Neural cell (in vitro differentiated cells): ENCODE measurements at regions not wholly inside any gene's neighbourhood (a gene's known extent, or its start where the extent isn't known, plus 50 kb on each side); places are given as distances from the start of the nearest gene placed in this dataset.

ENCODE experiments used
- EZH2 ChIP-seq: fragments of 200-600, 300-800 bp; shearing (Covaris generic), sonication (generic); IDR thresholded peaks from 2 replicates; pipeline ENCODE4 v1.6.1; 2014; ENCODE audit warnings: antibody characterized with exemption, low read length, borderline replicate concordance, mild to moderate bottlenecking; ENCODE audit not compliant: insufficient read depth, poor library complexity, severe bottlenecking
- POLR2AphosphoS5 ChIP-seq: IDR thresholded peaks from 2 replicates; pipeline ENCODE4 v1.6.1; 2012
- TF ChIP-seq, protein P1 (sequence below): fragments of 450-650 bp; IDR thresholded peaks from 2 replicates; pipeline ENCODE4 v1.5.1; 2014; ENCODE audit warnings: antibody characterized with exemption, mild to moderate bottlenecking, moderate library complexity; ENCODE audit not compliant: poor library complexity, severe bottlenecking
- TF ChIP-seq, protein P2 (sequence below): IDR thresholded peaks from 2 replicates; pipeline ENCODE4 v1.6.1; 2012; ENCODE audit warnings: borderline replicate concordance

DNA sequence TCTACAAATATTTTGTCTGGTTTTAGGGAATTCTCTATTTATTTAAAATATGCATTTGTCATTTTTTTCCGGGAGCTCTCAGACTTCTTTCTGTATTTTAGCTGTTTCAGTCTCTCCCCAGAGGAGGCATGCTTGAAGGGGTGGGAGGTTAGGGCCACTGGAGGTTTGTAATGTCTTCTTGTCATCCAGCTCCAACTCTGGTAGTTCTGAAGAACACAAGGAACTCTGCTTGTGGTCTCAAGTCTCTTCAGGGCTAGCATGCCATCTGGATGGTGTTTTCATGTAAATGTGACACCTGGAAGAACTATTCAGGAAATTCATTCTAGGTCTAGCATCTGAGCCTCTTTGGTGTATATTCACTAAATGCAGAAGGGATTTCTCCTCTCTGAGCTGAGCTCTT, 518.4 kb upstream of the DCC start:
- TF ChIP-seq, protein P1, sequence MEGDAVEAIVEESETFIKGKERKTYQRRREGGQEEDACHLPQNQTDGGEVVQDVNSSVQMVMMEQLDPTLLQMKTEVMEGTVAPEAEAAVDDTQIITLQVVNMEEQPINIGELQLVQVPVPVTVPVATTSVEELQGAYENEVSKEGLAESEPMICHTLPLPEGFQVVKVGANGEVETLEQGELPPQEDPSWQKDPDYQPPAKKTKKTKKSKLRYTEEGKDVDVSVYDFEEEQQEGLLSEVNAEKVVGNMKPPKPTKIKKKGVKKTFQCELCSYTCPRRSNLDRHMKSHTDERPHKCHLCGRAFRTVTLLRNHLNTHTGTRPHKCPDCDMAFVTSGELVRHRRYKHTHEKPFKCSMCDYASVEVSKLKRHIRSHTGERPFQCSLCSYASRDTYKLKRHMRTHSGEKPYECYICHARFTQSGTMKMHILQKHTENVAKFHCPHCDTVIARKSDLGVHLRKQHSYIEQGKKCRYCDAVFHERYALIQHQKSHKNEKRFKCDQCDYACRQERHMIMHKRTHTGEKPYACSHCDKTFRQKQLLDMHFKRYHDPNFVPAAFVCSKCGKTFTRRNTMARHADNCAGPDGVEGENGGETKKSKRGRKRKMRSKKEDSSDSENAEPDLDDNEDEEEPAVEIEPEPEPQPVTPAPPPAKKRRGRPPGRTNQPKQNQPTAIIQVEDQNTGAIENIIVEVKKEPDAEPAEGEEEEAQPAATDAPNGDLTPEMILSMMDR, result no peak
- TF ChIP-seq, protein P2, sequence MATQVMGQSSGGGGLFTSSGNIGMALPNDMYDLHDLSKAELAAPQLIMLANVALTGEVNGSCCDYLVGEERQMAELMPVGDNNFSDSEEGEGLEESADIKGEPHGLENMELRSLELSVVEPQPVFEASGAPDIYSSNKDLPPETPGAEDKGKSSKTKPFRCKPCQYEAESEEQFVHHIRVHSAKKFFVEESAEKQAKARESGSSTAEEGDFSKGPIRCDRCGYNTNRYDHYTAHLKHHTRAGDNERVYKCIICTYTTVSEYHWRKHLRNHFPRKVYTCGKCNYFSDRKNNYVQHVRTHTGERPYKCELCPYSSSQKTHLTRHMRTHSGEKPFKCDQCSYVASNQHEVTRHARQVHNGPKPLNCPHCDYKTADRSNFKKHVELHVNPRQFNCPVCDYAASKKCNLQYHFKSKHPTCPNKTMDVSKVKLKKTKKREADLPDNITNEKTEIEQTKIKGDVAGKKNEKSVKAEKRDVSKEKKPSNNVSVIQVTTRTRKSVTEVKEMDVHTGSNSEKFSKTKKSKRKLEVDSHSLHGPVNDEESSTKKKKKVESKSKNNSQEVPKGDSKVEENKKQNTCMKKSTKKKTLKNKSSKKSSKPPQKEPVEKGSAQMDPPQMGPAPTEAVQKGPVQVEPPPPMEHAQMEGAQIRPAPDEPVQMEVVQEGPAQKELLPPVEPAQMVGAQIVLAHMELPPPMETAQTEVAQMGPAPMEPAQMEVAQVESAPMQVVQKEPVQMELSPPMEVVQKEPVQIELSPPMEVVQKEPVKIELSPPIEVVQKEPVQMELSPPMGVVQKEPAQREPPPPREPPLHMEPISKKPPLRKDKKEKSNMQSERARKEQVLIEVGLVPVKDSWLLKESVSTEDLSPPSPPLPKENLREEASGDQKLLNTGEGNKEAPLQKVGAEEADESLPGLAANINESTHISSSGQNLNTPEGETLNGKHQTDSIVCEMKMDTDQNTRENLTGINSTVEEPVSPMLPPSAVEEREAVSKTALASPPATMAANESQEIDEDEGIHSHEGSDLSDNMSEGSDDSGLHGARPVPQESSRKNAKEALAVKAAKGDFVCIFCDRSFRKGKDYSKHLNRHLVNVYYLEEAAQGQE, result no peak
- TF ChIP-seq EZH2 (no peak), POLR2AphosphoS5 (no peak)
